ENCODE measurements at regions not wholly inside any gene's neighbourhood (a gene's known extent, or its start where the extent isn't known, plus 50 kb on each side); places are given as distances from the start of the nearest gene placed in this dataset.

DNA sequence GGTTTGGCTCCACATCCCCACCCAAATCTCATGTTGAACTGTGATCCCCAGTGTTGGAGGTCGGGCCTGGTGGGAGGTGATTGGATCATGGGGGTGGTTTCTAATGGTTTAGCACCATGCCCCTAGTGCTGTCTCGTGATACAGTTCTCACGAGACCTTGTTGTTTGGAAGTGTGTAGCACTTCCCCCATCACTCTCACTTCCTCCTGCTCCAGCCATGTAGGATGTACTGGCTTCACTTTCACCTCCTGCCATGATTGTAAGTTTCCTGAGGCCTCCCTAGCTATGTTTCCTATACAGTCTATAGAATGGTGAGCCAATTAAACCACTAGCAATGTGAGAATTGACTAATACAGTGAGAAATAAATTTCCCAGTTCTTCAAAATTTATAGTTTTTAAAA lies 325.9 kb downstream of the FSIP2 start:
- DNase-seq (ENCODE audit: low read depth in 2 of 2), result no peak
- TF ChIP-seq, protein P1, sequence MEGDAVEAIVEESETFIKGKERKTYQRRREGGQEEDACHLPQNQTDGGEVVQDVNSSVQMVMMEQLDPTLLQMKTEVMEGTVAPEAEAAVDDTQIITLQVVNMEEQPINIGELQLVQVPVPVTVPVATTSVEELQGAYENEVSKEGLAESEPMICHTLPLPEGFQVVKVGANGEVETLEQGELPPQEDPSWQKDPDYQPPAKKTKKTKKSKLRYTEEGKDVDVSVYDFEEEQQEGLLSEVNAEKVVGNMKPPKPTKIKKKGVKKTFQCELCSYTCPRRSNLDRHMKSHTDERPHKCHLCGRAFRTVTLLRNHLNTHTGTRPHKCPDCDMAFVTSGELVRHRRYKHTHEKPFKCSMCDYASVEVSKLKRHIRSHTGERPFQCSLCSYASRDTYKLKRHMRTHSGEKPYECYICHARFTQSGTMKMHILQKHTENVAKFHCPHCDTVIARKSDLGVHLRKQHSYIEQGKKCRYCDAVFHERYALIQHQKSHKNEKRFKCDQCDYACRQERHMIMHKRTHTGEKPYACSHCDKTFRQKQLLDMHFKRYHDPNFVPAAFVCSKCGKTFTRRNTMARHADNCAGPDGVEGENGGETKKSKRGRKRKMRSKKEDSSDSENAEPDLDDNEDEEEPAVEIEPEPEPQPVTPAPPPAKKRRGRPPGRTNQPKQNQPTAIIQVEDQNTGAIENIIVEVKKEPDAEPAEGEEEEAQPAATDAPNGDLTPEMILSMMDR (IDR thresholded peaks at IDR 0.05; ENCODE audit: low read depth, low read length), result no peak
- H3K4me3 ChIP-seq (replicated peaks in 1 of 2; ENCODE audit: low read depth in 2 of 2, low read length in 2 of 2), result no peak overlapping the region

DNA sequence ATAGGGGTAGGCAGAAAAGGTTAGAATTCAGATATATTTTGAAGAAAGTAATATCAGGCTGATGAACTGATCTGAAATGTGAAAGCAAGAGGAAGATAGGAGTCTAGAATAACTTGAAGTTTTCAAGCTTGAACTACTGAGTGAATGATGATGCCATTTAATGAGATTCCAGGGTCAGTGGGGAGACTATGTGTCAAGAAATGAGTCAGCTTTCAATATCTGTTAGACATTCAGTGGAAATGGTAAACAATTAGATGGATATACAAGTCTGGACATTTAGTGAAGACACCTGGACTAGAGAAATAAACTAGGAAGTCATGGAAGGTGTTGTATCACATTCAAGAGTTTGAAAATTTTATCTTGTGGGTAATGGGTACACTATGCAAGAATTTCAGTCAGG lies 326.9 kb downstream of the FSIP2 start:
- no peak overlapping the region for H3K4me3 ChIP-seq (replicated peaks in 1 of 2; ENCODE audit: low read depth in 2 of 2, low read length in 2 of 2)
- TF ChIP-seq, protein P1 (IDR thresholded peaks at IDR 0.05; ENCODE audit: low read depth, low read length), result no peak
- no peak for DNase-seq (ENCODE audit: low read depth in 2 of 2)

DNA sequence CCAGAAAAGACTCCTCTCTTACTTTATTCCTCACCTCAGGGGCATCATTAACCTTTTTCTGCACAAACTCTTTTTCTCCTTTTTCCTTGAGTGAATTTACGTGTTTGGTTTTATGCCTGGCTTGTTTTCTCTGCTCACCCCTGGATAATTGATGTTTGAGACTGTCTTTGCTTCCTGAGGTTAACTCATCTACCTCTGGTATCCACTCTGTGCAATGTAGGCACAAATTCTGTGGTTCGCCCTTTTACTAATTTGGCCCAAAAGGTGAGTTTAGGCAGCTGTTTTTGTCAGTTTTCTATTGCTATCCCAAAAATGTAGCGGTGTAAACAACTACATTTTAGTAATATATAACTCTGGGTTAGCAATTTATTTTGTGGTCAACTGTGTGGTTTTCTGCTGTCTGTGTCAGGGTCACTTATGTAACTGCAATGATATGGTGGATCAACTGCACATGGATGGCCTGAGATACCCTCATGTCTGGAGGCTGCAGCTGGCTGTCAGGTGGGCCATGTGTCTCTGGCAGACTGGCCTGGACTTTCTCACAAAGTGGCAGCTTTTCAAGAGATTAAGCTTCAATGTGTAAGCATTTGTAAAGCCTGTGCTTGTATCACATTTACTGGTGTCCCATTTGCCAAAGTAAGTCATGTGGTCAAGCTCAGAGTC lies 329.7 kb downstream of the FSIP2 start:
- peak in 1 of 2 donors; percentile 44 for DNase-seq (ENCODE audit: low read depth in 2 of 2)
- TF ChIP-seq, protein P1 (IDR thresholded peaks at IDR 0.05; ENCODE audit: low read depth, low read length), result no peak
- H3K4me3 ChIP-seq (replicated peaks in 1 of 2; ENCODE audit: low read depth in 2 of 2, low read length in 2 of 2), result no peak overlapping the region

DNA sequence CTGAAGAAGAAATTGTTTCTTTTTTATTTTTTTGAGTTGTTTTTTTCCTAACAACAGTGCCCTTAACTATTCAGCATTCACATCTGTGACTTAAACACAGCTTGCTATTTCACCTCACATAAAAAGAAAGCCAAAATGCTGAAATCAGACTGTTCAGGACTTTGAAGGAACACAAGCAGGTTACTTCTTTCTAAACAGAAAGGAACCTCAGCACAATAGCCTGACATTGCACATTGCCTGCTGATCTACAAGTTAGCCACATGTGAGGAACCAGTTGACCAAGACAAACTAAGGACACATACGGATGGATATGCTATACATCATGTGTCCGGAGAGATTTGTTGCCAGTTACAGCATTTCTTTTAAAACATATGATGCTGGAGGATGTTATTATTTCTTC lies 331.1 kb downstream of the FSIP2 start:
- TF ChIP-seq, protein P1 (IDR thresholded peaks at IDR 0.05; ENCODE audit: low read depth, low read length), result no peak
- no peak for DNase-seq (ENCODE audit: low read depth in 2 of 2)
- H3K4me3 ChIP-seq (replicated peaks in 1 of 2; ENCODE audit: low read depth in 2 of 2, low read length in 2 of 2), result no peak overlapping the region

DNA sequence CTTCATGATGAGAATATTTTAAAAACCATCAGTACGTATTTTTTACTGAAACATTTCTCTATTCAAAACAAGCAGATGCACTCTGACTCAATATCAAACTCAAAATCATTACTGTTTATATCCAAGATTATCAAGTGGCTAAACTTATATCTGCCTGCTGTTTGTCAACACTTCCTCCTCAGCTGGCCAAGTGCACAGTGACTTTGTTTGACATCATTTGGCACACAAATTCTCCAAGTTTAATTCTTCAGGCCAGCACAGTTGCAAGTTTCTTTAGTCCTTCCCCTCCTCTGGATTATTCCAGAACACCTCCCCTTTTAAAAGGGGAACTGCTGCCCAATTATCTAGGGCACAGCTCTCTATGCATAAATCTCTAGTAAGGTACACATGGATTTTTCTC lies 346.6 kb downstream of the FSIP2 start:
- TF ChIP-seq, protein P1 (IDR thresholded peaks at IDR 0.05; ENCODE audit: low read depth, low read length), result no peak

DNA sequence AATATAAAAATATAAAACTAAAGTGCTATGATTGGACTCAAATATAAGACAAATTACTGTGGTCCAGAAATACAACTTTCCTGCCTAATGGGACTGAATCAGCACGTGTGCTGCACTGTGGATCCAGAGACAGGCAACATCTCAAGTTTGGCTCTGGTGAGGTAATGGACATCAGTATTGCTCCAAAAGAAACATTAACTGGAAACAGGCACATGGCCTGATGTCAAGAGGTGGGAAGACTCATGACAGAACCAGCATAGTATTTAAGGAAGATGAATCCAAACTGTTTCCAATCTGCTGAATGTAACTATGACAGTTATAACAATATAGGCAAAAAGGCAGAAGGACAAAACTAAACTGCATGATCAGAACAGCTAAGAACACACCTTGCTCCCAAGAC lies 354.6 kb downstream of the FSIP2 start:
- H3K4me3 ChIP-seq (replicated peaks in 1 of 2; ENCODE audit: low read depth in 2 of 2, low read length in 2 of 2), result no peak overlapping the region
- DNase-seq (ENCODE audit: low read depth in 2 of 2), result no peak
- TF ChIP-seq, protein P1 (IDR thresholded peaks at IDR 0.05; ENCODE audit: low read depth, low read length), result no peak

More for the DNA sequence above, 346.6 kb downstream of the FSIP2 start:
- no peak overlapping the region for H3K4me3 ChIP-seq (replicated peaks in 1 of 2; ENCODE audit: low read depth in 2 of 2, low read length in 2 of 2)
- DNase-seq (ENCODE audit: low read depth in 2 of 2), result no peak

DNA sequence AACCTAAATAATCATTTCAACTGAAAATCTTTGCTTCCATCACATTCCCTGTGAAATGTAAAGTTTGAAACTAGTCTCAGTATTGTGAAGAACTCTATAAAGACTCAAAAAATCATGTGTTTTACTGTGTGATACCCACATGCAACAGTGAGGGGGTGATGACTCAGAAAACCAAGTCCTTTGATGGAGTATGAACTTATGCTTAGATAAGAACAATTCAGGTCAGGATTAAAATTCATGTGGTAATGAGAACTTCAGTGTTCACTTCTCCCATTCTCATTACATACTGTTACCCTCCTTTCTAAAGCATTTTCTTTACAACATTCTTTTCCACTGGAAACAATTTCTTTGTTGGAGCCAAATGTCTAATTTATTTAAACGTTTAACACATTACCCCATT lies 360.2 kb downstream of the FSIP2 start:
- H3K4me3 ChIP-seq (replicated peaks in 1 of 2; ENCODE audit: low read depth in 2 of 2, low read length in 2 of 2), result no peak overlapping the region
- DNase-seq (ENCODE audit: low read depth in 2 of 2), result no peak
- TF ChIP-seq, protein P1 (IDR thresholded peaks at IDR 0.05; ENCODE audit: low read depth, low read length), result no peak
